ENCODE measurements at regions not wholly inside any gene's neighbourhood (a gene's known extent, or its start where the extent isn't known, plus 50 kb on each side); places are given as distances from the start of the nearest gene placed in this dataset.

GRCh38 chr4:174170091-174170490, 113.4 kb downstream of the FBXO8 start:
- TF ChIP-seq CTCF (IDR thresholded peaks at IDR 0.05) (no peak), POLR2A (IDR thresholded peaks at IDR 0.05) (no peak)

Measured in right lobe of liver (tissue), 4 donors.